Cardiac muscle cell (in vitro differentiated cells and primary cell): ENCODE measurements at regions not wholly inside any gene's neighbourhood (a gene's known extent, or its start where the extent isn't known, plus 50 kb on each side); places are given as distances from the start of the nearest gene placed in this dataset.
"Not testable (repeated sequence)": the region's sequence is repeated elsewhere in the genome, so short reads cannot be mapped to it uniquely, and the experiment has no call there.

Experiments used
- DNase-seq, 2 donors: peaks; one replicate each; pipeline versions ENCODE4 v3.0.0 to v3.0.0-alpha.2; 2010 to 2017; ENCODE audit warnings: low read depth in 1 of 2, low spot score in 1 of 2
- H3K27ac ChIP-seq: fragments of 200-600 bp; sonication (generic); 2 replicates; pipeline ENCODE4 v1.5.1; 2016
- H3K27me3 ChIP-seq: fragments of 200-600 bp; sonication (generic); 2 replicates; pipeline ENCODE4 v1.6.0; 2016; ENCODE audit warnings: control low read depth
- H3K36me3 ChIP-seq: fragments of 200-600 bp; sonication (generic); 2 replicates; pipeline ENCODE4 v1.5.1; 2016; ENCODE audit warnings: control low read depth
- H3K4me1 ChIP-seq: fragments of 200-600 bp; sonication (generic); 2 replicates; pipeline ENCODE4 v1.8.1; 2017; ENCODE audit warnings: low read depth, mild to moderate bottlenecking, mixed run types
- H3K4me3 ChIP-seq: fragments of 200-600 bp; sonication (generic); 2 replicates; pipeline ENCODE4 v1.5.1; 2016; ENCODE audit warnings: mild to moderate bottlenecking
- H3K9me3 ChIP-seq: fragments of 200-600 bp; sonication (generic); 2 replicates; pipeline ENCODE4 v1.5.1; 2017; ENCODE audit warnings: low read depth, mild to moderate bottlenecking, control low read depth
- CTCF ChIP-seq: IDR thresholded peaks from 2 replicates; pipeline ENCODE4 v1.5.1; 2012; ENCODE audit warnings: low read depth, mild to moderate bottlenecking, low read length

GRCh38 chr7:35869810-35870209 is 69.0 kb downstream of the SEPTIN7 start:
- Histone ChIP-seq H3K4me1 (peaks cover 17% of the 10 kb centered on the region), H3K27me3 (no peaks in the 10 kb centered on the region), H3K27ac (no peak overlapping the region), H3K9me3 (no peaks in the 10 kb centered on the region), H3K4me3 (no peak overlapping the region), H3K36me3 (peaks cover 10% of the 10 kb centered on the region)
- DNase-seq, result no peak
- no peak for TF ChIP-seq CTCF

GRCh38 chr7:35871856-35872255 is 71.0 kb downstream of the SEPTIN7 start:
- H3K27ac ChIP-seq, result no peak overlapping the region
- no peaks in the 10 kb centered on the region for H3K27me3 ChIP-seq
- H3K4me3 ChIP-seq, result no peak overlapping the region
- DNase-seq, result no peak
- peaks cover 10% of the 10 kb centered on the region for H3K36me3 ChIP-seq
- no peak for TF ChIP-seq CTCF
- peaks cover 3% of the 10 kb centered on the region for H3K4me1 ChIP-seq
- H3K9me3 ChIP-seq, result no peaks in the 10 kb centered on the region

- Histone ChIP-seq H3K36me3 (peaks cover 10% of the 10 kb centered on the region), H3K9me3 (no peaks in the 10 kb centered on the region), H3K4me1 (no peaks in the 10 kb centered on the region), H3K27me3 (no peaks in the 10 kb centered on the region), H3K4me3 (no peak overlapping the region), H3K27ac (no peak overlapping the region)
- no peak for DNase-seq
- TF ChIP-seq CTCF, result no peak
Observed at GRCh38 chr7:35874886-35875285, 74.0 kb downstream of the SEPTIN7 start.

GRCh38 chr7:35875292-35875691 is 74.4 kb downstream of the SEPTIN7 start:
- H3K4me1 ChIP-seq, result no peaks in the 10 kb centered on the region
- H3K27me3 ChIP-seq, result no peaks in the 10 kb centered on the region
- no peaks in the 10 kb centered on the region for H3K9me3 ChIP-seq
- DNase-seq, result peak in 1 of 2 donors; percentile 50
- no peak overlapping the region for H3K27ac ChIP-seq
- TF ChIP-seq CTCF, result no peak
- H3K36me3 ChIP-seq, result peaks cover 10% of the 10 kb centered on the region
- H3K4me3 ChIP-seq, result no peak overlapping the region

GRCh38 chr7:35878351-35878750 is 77.5 kb downstream of the SEPTIN7 start:
- no peaks in the 10 kb centered on the region for H3K4me1 ChIP-seq
- no peak for TF ChIP-seq CTCF
- H3K36me3 ChIP-seq, result peaks cover 16% of the 10 kb centered on the region
- DNase-seq, result no peak
- H3K4me3 ChIP-seq, result no peak overlapping the region
- no peak overlapping the region for H3K27ac ChIP-seq
- H3K27me3 ChIP-seq, result no peaks in the 10 kb centered on the region
- no peaks in the 10 kb centered on the region for H3K9me3 ChIP-seq

- H3K4me3 ChIP-seq, H3K9me3 ChIP-seq, H3K27me3 ChIP-seq, DNase-seq: not testable (repeated sequence)
- H3K27ac ChIP-seq, result peak overlapping the region; percentile 86
- H3K4me1 ChIP-seq, result peaks cover 21% of the 10 kb centered on the region
- peaks cover 14% of the 10 kb centered on the region for H3K36me3 ChIP-seq
Observed at GRCh38 chr7:35887430-35887829, 86.6 kb downstream of the SEPTIN7 start.
